K562 (cell line): ENCODE measurements at regions not wholly inside any gene's neighbourhood (a gene's known extent, or its start where the extent isn't known, plus 50 kb on each side); places are given as distances from the start of the nearest gene placed in this dataset.

Source experiments
- FOXJ2 ChIP-seq: fragments of 200-800 bp; sonication (Bioruptor generic); IDR thresholded peaks from 2 replicates; pipeline ENCODE4 v1.6.1; 2016; ENCODE audit warnings: missing genetic modification characterization, missing compliant biosample characterization
- HMG20B ChIP-seq: fragments of 250-450 bp; sonication (Bioruptor Pico); IDR thresholded peaks from 2 replicates; pipeline ENCODE4 v1.5.0; 2021; ENCODE audit warnings: mild to moderate bottlenecking
- MCM5 ChIP-seq: fragments of 450-650 bp; IDR thresholded peaks from 2 replicates; pipeline ENCODE4 v1.6.1; 2016; ENCODE audit warnings: low read depth
- NCOA6 ChIP-seq: fragments of 450-650 bp; IDR thresholded peaks from 2 replicates; pipeline ENCODE4 v1.6.1; 2017; ENCODE audit warnings: mild to moderate bottlenecking
- PHF20 ChIP-seq: fragments of 450-650 bp; IDR thresholded peaks from 2 replicates; pipeline ENCODE4 v1.6.1; 2018; ENCODE audit not compliant: partially characterized antibody
- SIRT6 ChIP-seq: IDR thresholded peaks from one replicate; pipeline ENCODE4 v1.6.1; 2012; ENCODE audit warnings: low read depth, mild to moderate bottlenecking, control low read depth, inconsistent platforms, low read length, moderate library complexity
- ZNF212 ChIP-seq: fragments of 450-650 bp; formaldehyde crosslinking; IDR thresholded peaks from 2 replicates; pipeline ENCODE4 v1.4.0; 2020; ENCODE audit warnings: mild to moderate bottlenecking
- TF ChIP-seq, protein P1 (sequence below): fragments of 450-650 bp; IDR thresholded peaks from 2 replicates; pipeline ENCODE4 v1.6.1; 2016; ENCODE audit warnings: low read depth

- TF ChIP-seq, protein P1, sequence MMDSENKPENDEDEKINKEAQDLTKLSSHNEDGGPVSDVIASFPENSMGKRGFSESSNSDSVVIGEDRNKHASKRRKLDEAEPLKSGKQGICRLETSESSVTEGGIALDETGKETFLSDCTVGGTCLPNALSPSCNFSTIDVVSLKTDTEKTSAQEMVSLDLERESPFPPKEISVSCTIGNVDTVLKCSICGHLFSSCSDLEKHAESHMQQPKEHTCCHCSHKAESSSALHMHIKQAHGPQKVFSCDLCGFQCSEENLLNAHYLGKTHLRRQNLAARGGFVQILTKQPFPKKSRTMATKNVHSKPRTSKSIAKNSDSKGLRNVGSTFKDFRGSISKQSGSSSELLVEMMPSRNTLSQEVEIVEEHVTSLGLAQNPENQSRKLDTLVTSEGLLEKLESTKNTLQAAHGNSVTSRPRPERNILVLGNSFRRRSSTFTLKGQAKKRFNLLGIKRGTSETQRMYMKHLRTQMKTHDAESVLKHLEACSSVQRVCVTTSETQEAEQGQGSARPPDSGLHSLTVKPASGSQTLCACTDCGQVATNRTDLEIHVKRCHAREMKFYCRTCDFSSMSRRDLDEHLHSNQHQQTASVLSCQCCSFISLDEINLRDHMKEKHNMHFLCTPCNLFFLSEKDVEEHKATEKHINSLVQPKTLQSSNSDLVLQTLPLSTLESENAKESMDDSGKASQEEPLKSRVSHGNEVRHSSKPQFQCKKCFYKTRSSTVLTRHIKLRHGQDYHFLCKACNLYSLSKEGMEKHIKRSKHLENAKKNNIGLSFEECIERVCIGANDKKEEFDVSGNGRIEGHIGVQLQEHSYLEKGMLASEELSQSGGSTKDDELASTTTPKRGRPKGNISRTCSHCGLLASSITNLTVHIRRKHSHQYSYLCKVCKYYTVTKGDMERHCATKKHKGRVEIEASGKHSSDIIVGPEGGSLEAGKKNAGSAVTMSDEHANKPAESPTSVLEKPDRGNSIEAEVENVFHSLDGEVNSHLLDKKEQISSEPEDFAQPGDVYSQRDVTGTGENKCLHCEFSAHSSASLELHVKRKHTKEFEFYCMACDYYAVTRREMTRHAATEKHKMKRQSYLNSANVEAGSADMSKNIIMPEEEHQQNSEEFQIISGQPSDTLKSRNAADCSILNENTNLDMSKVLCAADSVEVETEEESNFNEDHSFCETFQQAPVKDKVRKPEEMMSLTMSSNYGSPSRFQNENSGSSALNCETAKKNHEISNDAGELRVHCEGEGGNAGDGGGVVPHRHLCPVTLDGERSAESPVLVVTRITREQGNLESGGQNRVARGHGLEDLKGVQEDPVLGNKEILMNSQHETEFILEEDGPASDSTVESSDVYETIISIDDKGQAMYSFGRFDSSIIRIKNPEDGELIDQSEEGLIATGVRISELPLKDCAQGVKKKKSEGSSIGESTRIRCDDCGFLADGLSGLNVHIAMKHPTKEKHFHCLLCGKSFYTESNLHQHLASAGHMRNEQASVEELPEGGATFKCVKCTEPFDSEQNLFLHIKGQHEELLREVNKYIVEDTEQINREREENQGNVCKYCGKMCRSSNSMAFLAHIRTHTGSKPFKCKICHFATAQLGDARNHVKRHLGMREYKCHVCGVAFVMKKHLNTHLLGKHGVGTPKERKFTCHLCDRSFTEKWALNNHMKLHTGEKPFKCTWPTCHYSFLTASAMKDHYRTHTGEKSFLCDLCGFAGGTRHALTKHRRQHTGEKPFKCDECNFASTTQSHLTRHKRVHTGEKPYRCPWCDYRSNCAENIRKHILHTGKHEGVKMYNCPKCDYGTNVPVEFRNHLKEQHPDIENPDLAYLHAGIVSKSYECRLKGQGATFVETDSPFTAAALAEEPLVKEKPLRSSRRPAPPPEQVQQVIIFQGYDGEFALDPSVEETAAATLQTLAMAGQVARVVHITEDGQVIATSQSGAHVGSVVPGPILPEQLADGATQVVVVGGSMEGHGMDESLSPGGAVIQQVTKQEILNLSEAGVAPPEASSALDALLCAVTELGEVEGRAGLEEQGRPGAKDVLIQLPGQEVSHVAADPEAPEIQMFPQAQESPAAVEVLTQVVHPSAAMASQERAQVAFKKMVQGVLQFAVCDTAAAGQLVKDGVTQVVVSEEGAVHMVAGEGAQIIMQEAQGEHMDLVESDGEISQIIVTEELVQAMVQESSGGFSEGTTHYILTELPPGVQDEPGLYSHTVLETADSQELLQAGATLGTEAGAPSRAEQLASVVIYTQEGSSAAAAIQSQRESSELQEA: no peak
- TF ChIP-seq FOXJ2 (tag) (no peak), HMG20B (CRISPR knock-in tag) (no peak), SIRT6 (no peak), NCOA6 (no peak), PHF20 (no peak), ZNF212 (CRISPR knock-in tag) (no peak), MCM5 (no peak)
- TF ChIP-seq, all 486 proteins: peak for 0
These were observed 1667.8 kb downstream of the PCDH9 start (continued) for GRCh38 chr13:65562305-65562704.
